GM18861 (cell line): ENCODE measurements at regions not wholly inside any gene's neighbourhood (a gene's known extent, or its start where the extent isn't known, plus 50 kb on each side); places are given as distances from the start of the nearest gene placed in this dataset.

Experiments used
- ATAC-seq: cut with Tn5 transposase; IDR thresholded peaks from one replicate; pipeline ENCODE4 v1.9.1; 2021; ENCODE audit not compliant: unreplicated experiment

DNA sequence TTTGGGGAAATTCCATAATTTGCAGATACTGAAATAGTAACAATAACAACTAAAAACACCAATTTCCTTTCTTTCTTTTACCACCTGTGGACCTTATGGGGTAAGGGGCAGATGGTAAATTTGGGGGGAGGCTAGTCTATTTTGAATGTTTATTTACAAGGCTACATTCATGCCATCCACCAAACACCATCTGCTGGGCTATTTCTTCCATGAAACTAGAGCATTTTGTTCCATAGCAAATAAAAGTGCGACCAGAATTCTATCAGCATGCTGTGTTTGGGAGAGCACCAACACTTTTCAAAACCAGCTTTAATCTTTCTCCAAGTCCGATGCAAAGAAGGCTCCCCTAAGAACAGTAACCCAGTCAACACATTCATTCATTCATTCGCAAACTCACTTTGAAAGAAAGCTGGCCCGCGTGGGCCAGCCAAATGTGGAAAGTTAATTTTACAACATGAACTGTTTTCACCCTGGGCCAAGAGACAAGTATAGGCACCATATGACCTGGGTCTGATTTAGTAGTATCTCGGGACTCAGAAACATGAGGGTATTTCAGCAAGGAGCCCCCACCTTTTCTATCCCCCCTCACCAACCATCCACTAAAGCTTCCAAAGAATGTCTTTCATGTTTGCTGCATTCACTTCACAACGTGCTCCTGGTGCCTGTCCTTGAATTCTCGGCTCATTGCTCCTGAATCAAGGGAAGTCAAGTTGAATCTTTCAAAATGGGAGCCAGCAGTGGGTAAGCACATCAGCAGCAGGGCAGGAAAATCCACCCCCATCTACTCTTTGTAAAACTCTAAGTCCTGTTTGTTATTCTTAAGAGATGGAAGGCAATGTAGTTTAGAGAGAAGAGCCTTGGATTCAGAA, 210.6 kb downstream of the C1D start:
- ATAC-seq = no peak

GRCh38 chr2:67854103-67854743, 208.6 kb downstream of the C1D start:
- ATAC-seq = no peak

- ATAC-seq = no peak
Measured at GRCh38 chr2:67854798-67855197, 208.0 kb downstream of the C1D start.

DNA sequence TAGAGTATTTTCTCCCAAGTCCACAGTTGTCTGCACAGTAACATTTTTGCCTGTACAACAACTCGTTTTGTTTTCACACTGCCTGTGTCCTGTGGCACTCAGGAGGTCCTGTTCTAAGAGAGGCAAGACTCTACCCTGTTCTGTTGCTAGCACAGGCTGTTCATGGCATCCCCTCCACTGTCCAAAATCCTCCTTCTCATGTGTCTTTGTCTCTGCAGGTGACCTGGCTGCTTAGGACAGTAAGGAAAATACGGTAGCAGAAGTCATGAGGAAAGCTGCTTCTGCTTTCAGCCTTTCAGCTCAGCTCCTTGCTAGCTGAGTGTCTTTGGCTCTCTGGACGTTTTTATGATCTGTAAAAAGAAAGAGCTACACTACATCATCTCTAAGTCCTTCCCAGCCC, 205.9 kb downstream of the C1D start:
- ATAC-seq = no peak

GRCh38 chr2:67857836-67858235, 205.0 kb downstream of the C1D start:
- ATAC-seq = no peak

- ATAC-seq = no peak
Measured at GRCh38 chr2:67858886-67859285, 203.9 kb downstream of the C1D start.

GRCh38 chr2:67865917-67866316, 196.9 kb downstream of the C1D start:
- no peak for ATAC-seq

GRCh38 chr2:67867735-67868134, 195.1 kb downstream of the C1D start:
- no peak for ATAC-seq

DNA sequence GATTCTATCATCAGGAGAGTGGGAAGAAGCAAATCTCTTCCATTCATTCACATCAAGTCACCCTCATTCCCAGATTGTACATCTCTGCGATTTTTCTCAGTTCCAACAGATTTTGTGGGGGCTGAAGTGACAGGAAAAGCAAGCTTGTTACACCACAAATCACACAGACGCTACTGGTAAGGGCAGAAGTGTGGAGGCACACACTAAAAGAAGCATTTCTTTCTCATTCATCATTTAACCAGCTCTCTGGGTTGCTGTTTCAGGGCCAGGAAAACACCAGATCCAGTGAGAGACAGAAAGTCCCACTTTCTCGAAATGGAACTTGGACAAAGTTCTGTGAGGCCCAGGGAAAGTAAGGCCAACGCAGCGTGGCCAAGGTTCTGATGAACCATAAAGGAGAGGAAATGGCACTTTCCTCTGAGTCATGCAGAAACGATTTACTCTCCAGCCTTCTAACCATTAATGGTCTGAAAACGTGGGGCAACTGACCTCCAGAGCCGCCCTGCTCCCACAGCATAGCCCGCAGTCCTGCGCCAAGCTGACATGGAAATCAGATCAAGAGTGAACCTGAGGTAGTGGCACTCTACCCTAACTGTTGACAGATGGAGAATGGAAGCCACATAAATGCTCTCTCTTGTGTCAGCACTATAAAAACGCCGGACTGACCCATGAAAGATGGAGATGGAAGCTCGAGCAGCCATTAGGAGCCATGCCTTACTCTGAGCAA, 191.0 kb downstream of the C1D start:
- no peak for ATAC-seq

- no peak for ATAC-seq
Measured at GRCh38 chr2:67872481-67872880, 190.3 kb downstream of the C1D start.

- ATAC-seq = no peak
Measured at GRCh38 chr2:67873916-67874315, 188.9 kb downstream of the C1D start.

GRCh38 chr2:67876176-67876575, 186.6 kb downstream of the C1D start:
- no peak for ATAC-seq

- no peak for ATAC-seq
Measured at GRCh38 chr2:67877301-67877700, 185.5 kb downstream of the C1D start.

DNA sequence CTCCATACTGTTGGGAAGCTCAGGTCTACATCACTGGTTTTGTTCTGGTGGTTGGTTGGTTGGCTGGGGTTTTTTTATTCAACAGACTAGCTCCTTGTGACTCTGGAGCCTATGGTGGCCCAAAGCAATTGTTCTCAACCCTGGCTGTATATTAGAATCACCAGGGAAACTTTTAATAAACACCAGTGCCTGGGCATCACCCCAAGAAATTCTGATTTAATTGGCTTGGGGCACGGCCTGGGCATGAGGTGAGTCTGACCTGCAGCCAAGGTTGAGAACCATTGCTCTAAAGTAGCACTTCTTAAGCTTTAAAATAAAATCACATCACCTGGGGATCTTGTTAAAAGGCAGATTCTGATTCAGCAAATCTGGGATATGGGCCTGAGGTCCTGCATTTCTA, 184.1 kb downstream of the C1D start:
- no peak for ATAC-seq

- no peak for ATAC-seq
Measured at GRCh38 chr2:67879586-67880290, 183.1 kb downstream of the C1D start.

DNA sequence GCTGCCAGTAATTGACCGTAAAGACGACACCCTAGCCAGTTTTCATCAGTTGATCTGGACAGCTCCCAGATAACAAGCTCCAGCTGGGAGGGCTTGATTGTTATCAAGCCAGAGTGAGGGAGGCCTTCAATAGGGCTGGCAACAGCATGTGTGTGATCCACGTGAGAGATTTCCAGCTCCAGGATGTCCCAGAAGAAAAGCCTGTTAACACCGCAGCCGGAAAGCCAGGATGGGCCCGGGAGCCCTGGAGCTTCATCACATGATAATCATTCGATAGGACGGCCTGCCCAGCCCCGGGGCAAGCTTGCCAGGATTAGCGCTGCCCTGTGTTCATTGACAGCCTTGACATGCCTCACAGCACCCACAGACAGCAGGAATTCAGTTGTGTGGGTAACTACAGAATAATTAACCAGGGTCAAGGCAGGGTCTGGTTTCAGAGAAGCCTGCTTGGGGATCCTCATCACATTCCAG, 182.5 kb downstream of the C1D start:
- ATAC-seq = no peak

- no peak for ATAC-seq
Measured at GRCh38 chr2:67881816-67882215, 181.0 kb downstream of the C1D start.

GRCh38 chr2:67883316-67884087, 179.3 kb downstream of the C1D start:
- ATAC-seq = no peak

GRCh38 chr2:67888351-67889005, 174.3 kb downstream of the C1D start:
- no peak for ATAC-seq

DNA sequence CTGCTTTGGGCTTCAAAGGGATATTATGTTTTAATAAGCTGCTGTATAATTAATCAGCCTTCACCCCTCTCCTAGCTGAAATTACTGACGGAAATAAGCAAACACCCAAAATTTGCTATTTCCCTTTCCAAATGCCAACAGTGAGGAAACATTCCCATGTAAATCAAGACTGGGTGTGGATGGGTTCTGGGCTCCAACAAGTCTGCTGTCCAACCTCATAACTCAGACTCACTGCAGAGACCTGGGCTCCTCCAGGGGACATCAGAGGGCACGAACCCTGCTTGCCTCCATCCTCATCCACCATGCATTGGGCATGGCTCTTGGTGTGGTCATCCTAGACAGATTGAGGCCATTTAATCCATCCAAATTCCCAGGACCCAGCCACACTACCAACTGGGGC, 173.7 kb downstream of the C1D start:
- no peak for ATAC-seq
